GM19468 (cell line): ENCODE measurements at regions not wholly inside any gene's neighbourhood (a gene's known extent, or its start where the extent isn't known, plus 50 kb on each side); places are given as distances from the start of the nearest gene placed in this dataset.

ENCODE experiments used
- ATAC-seq: cut with Tn5 transposase; IDR thresholded peaks from one replicate; pipeline ENCODE4 v1.9.1; 2021; ENCODE audit warnings: mild to moderate bottlenecking, moderate library complexity, moderate number of reproducible peaks; ENCODE audit not compliant: unreplicated experiment; ENCODE audit errors: extremely low read depth

GRCh38 chr5:68884144-68884754 lies 209.6 kb upstream of the SLC30A5 start:
- ATAC-seq, result no peak

- ATAC-seq, result no peak
Measured at GRCh38 chr5:68884883-68885282, 208.9 kb upstream of the SLC30A5 start.

GRCh38 chr5:68886814-68887213 lies 207.0 kb upstream of the SLC30A5 start:
- ATAC-seq, result no peak

DNA sequence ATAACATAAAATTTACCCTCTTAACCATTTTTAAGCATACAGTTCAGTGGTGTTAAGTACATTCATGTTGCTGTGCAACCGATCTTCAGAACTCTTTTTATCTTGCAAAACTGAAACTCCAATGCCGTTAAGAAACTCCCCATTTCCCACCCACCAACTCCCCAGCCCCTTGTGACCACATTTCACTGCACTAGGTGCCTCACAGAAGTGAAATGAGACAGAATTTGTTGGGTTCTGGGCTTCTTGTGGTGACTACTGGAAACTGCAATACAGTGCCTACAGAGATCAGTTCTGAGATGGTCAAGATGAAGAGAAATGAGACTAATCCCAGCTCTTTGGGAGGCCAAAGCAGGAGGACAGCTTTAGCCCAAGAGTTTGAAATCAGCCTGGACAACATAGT lies 202.1 kb upstream of the SLC30A5 start:
- ATAC-seq, result no peak

- no peak for ATAC-seq
Measured at GRCh38 chr5:68894673-68895072, 199.1 kb upstream of the SLC30A5 start.

GRCh38 chr5:68898951-68899471 lies 194.8 kb upstream of the SLC30A5 start:
- no peak for ATAC-seq

GRCh38 chr5:68911840-68912690 lies 181.7 kb upstream of the SLC30A5 start:
- ATAC-seq, result no peak

DNA sequence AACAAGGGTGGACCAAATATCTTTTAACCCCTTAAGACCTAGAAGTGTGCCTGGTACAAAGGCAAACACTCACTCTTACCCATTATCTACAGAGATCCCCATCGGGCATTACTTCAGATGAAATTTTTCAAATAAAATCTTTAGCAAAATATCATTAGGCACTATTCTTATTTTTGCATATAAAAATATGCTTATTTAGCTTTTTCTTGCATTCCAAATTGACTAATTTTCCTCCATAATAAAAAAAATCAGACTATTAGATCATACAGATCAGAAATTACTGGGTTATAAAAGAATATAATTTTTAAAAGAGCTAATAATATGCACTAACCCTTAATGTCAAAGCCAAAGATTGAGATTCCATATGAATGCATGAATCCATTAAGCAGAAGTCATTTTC lies 178.7 kb upstream of the SLC30A5 start:
- ATAC-seq, result no peak

GRCh38 chr5:68918306-68918705 lies 175.5 kb upstream of the SLC30A5 start:
- no peak for ATAC-seq

- no peak for ATAC-seq
Measured at GRCh38 chr5:68919988-68920490, 173.8 kb upstream of the SLC30A5 start.

GRCh38 chr5:68920888-68921287 lies 172.9 kb upstream of the SLC30A5 start:
- no peak for ATAC-seq

- ATAC-seq, result no peak
Measured at GRCh38 chr5:68922172-68922987, 171.4 kb upstream of the SLC30A5 start.

GRCh38 chr5:68924481-68925145 lies 169.2 kb upstream of the SLC30A5 start:
- no peak for ATAC-seq

DNA sequence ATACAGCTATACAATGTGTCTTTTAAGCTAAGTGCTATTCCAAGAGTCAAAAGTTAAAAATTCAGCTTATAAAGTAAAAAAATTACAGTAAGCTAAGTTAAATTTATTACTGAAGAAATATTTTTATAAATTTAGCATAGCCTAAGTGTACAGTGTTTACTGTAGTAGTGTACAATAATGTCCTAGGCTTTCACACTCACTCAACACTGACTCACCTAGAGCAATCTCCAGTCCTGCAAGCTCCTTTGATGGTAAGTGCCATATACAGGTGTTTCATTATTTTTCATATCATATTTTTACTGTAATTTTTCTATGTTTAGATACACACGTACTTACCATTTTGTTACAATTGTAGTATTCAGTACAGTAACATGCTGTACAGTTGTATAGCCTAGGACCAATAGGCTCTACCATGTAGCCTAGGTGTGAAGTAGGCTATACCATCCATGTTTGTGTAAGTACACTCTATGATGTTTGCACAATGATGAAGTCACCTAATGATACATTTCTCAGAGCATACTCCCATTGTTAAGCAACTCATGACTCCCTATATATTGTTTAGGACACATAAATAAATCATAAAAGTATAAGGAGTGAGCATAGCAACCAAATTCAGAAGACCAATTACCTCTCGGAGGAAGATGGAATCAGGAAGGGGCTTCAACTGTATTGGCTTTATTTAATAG lies 165.1 kb upstream of the SLC30A5 start:
- no peak for ATAC-seq

DNA sequence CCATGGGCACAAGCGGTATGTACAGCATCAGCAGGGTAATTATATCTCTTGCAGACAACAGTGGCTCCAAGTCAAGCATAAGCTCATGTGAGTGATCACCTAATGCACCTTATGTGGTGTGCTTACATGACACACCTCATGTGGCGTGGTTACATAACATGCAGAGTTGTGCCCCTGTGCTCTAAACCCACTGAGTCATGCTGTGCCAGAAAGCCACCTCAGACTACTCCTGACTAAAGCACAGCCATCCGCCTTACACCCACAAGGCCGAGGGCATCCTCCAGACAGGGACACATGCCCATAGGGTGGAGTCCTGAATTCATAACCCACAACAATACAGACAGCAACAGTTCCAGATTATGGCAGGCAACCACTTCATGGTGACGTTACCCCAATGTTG lies 163.7 kb upstream of the SLC30A5 start:
- no peak for ATAC-seq

GRCh38 chr5:68932830-68933434 lies 160.9 kb upstream of the SLC30A5 start:
- ATAC-seq, result no peak

DNA sequence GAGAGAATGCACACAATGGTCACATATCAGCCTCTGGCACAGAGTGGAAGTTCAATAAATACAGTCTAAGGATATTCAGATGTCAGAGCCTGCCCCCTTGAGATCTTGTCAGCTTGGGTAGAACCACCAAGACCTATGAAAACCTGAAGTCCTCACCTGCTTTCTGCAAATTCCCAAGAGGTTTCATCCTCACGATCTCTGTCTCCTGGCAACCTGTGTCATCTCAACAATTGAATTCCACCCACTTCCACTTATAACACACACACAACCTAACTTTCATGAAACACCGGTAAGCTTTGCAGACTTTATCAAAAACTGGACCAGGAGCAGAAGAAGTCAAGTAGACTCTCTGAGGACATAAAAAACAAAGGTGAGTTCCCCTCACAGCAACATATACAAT lies 151.6 kb upstream of the SLC30A5 start:
- ATAC-seq, result no peak

DNA sequence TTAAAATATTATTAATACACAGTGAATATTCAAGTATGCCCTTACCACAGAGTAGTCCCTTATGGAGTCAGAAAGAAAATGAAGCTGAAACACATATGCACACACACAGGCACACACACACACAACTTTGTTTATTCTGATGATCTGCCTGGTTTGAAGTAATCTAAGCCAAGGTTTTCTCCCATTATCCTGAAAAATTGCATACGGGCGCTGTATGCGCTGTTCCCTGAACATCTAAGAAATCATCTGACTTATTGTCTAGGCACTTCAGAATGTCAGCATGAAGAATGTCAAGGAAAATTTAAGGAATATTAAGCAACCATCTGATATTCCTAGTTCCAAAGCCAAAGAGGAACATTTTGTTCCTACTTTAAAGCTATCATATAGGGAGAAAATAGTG lies 147.1 kb upstream of the SLC30A5 start:
- ATAC-seq, result no peak

DNA sequence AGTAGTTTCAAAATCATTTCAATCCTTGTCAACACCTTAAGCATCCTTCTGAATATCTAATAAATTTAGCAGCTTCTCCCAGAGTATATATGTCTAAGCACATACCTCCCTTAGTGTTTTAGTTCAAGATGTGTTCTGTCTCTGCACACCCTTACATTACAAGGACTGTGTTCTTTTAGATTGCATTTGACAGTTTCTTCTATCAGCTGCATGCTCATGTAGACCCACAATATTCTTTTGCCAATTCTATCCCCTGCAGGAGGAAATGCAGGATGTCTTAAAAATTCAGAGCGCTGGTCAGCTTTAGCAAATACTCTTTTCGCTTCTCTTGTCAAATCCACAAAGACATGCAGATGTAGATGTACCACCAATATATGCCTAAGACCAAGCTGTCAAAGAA lies 145.8 kb upstream of the SLC30A5 start:
- ATAC-seq, result no peak
